ENCODE measurements at regions not wholly inside any gene's neighbourhood (a gene's known extent, or its start where the extent isn't known, plus 50 kb on each side); places are given as distances from the start of the nearest gene placed in this dataset.

DNA sequence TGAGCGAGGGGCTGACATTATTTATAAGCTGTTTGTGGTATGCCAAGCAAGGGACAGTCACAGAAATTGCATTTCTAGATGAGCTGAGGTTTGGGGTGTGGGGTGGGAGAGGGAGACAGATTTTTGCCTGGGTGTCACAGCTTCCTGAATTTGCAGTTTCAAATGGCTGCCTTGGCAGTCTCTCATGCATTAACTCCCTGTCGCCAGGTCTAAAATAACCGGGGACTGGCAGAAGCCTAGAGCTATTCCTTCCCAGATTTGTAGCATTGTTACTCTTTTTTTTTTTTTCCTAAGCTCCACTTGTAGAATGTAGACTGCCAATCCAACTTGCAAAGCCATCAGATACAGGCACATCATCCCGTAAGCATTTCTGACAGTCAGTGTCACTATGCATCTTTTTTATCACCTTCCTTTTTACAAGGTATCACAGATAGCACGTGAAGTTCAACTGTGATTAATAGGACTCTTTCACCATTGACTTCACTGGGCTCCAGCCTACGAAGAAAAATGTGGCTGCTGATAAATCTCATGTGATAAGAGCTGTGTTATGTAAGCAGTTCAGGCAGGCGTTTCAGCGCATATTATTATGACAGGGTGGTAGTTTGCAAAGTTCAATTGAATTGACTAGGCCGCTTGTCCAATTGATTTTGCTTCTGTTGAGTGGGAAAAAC, 130.7 kb upstream of the CELF2 start:
- DNase-seq (ENCODE audit: low read depth in 2 of 2) = no peak

- DNase-seq (ENCODE audit: low read depth in 2 of 2) = no peak
Observed at GRCh38 chr10:10891124-10892082, 126.3 kb upstream of the CELF2 start.

DNA sequence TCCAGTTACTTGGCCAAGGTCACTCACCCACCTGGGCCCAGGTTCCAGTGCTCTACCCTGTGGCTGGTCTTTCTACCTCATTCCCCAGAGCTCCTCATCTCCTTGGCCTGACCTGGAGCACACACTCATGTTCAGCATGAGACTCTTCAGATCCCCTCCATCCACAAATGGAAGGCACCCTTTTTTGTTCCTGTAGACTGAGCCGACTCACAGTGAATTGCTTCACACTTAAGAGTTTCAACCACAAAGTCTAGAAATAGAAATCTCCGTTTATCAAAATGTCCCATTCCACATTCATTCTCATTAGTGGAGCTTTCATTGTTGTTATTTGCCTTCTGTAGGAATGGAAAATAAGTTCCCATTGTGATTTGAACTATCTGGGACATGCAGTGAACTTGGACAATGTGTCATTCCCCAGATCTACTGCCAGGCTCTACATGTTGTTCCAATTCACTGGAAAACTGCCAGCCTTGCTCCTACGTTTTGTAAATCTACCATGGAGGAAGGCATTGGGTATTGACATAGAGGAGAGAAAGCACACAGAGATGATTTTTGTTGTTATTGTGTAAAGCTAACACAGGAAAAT, 125.3 kb upstream of the CELF2 start:
- DNase-seq (ENCODE audit: low read depth in 2 of 2) = no peak

GRCh38 chr10:10897400-10897799, 120.3 kb upstream of the CELF2 start:
- no peak for DNase-seq (ENCODE audit: low read depth in 2 of 2)

GRCh38 chr10:10901906-10902305, 115.8 kb upstream of the CELF2 start:
- DNase-seq (ENCODE audit: low read depth in 2 of 2) = no peak

DNA sequence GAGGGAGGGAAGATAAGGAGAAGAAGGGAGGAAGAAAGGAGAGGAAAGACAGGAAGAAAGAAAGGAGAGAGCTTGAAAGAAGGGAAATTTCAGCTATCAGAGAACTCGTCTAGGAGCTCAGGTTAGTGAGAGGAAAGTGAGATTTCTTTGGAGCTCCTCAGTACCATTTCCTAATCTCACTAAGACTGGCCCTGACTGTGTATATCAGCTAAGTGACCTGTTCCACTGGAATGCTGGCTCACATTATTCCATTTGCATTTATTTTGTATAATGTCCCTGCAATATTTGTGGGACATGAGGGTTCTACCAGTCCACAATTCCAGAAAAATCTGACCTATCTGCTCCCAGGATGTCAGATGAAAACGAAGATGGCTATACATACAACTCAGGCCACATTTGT, 114.7 kb upstream of the CELF2 start:
- DNase-seq (ENCODE audit: low read depth in 2 of 2) = no peak

GRCh38 chr10:10903620-10904019, 114.1 kb upstream of the CELF2 start:
- no peak for DNase-seq (ENCODE audit: low read depth in 2 of 2)

DNA sequence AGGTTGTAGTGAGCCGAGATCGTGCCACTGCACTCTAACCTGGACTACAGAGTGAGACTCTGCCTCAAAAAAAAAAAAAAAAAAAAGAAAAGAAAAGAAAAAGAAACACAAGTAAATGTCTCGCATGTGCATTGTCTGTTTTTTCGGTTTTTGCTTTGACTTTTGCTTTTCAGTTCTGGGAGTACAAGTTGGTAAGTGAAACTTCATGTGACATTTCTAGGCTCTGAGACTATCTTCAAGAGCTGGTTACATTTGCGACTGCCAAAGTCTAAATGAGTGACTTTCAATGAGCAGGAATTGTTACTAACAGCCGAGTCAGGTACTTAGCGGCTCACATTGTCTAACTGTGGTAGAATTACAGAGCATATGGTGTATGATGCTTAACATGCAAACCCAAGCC, 107.0 kb upstream of the CELF2 start:
- no peak for DNase-seq (ENCODE audit: low read depth in 2 of 2)

DNA sequence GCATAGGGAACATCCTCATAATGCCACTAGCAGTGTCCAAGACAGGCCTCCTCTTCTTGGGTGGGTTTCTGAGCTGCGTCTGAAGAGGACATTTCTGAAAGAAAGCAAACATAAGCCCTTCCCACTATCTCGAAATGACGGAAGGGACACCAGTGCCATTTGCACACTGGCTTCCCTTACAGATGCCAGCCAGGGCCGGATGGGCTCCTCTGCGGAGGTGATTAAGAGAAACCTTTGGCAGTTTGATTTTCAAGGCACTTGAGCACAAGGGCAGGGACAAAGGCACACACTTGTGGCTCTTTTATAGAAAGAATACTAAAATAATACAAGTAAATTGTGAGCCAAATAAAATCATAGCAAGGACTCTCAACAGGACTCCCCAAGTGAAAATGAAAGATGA, 106.6 kb upstream of the CELF2 start:
- no peak for DNase-seq (ENCODE audit: low read depth in 2 of 2)

GRCh38 chr10:10911471-10911921, 106.2 kb upstream of the CELF2 start:
- no peak for DNase-seq (ENCODE audit: low read depth in 2 of 2)

- no peak for DNase-seq (ENCODE audit: low read depth in 2 of 2)
Observed at GRCh38 chr10:10914144-10914543, 103.5 kb upstream of the CELF2 start.

GRCh38 chr10:10915215-10915614, 102.5 kb upstream of the CELF2 start:
- DNase-seq (ENCODE audit: low read depth in 2 of 2) = no peak

DNA sequence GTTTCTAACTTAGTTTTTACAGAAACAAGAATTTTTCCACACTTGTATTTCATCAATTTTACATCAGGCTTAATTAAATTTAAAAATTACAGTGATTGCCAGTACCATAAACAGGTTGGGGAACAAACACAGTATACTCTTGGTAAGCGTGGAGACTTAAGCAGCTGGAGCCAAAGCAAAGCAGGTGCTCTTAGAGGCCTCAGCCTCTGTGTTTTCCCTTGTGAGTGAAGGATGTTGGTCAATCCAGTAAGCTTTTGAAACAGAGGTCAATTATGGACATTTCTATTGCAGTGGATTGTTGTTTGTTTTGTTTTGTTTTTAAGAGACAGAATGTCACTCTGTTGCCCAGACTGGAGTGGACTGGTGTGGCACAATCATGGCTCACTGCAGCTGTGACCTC, 100.6 kb upstream of the CELF2 start:
- DNase-seq (ENCODE audit: low read depth in 2 of 2) = no peak

GRCh38 chr10:10919976-10920375, 97.7 kb upstream of the CELF2 start:
- no peak for DNase-seq (ENCODE audit: low read depth in 2 of 2)

- no peak for DNase-seq (ENCODE audit: low read depth in 2 of 2)
Observed at GRCh38 chr10:10921826-10922461, 95.7 kb upstream of the CELF2 start.

DNA sequence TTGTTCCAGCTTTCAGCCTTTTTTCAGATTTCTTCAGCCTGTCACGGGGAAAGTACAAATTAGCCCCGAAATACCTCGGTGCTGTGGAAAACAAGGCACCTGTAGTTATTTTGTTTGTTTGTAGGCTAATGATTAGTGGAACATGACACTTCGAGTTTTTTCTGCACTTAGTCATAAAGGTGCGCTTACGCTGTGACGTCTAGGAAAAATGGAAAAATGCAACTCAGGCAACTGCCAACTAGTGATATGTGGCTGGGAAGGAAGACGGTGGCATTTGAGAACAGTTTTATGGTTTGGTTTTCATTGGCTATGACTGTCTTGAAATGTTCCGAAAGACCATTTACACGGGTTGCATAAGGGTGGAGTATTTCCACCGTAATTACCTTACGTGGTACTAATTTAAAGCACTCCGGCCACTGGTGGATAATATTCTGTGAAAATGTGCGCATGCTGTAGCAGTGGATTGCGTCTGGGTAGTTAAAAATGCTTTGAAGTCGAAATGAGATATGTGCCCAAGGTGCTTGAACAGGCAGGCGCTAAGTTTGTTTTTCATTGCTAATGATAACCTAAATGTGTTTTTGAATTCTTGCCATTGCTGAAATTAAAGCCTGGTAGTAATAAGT, 94.5 kb upstream of the CELF2 start:
- DNase-seq (ENCODE audit: low read depth in 2 of 2) = no peak

DNA sequence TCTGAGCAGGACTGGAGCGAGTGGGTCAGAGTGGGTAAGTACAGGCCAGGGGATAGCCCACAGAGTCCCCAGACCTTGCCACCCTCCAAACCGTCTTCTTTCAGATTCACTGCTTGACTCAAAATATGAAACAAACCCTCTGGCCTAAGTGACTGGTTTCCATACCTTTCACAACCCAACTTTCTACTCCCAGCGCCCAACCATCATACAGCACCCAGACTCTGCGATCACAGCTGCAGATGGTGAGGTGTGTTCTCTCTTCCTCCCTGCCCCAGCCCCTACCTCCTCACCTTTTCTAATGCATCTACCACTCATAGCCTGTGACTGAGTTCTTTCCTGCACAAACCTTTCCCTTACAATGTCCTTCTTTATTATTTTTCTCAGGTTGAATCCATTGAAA, 92.0 kb upstream of the CELF2 start:
- no peak for DNase-seq (ENCODE audit: low read depth in 2 of 2)

GRCh38 chr10:10927608-10928007, 90.1 kb upstream of the CELF2 start:
- no peak for DNase-seq (ENCODE audit: low read depth in 2 of 2)

- DNase-seq (ENCODE audit: low read depth in 2 of 2) = no peak
Observed at GRCh38 chr10:10930979-10931743, 86.5 kb upstream of the CELF2 start.

DNA sequence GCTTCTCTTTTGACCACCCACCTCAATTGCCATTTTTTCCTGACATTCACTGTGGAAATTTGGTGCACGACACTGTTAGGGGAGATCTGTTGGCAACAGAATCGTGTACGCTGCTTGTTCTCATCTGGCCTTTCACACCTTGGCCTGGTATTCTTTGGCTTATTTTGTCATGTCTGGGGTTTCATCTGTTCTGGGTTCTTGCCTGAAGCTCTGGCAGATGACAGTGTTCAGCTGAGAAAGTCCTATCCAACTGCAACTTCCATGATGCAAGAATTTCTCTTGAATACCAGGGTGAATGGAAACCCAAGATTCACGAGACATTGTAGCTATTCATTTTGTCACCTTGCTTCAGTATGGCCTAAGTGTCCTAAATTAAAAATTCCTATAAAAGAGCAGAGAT, 82.6 kb upstream of the CELF2 start:
- DNase-seq (ENCODE audit: low read depth in 2 of 2) = no peak

DNA sequence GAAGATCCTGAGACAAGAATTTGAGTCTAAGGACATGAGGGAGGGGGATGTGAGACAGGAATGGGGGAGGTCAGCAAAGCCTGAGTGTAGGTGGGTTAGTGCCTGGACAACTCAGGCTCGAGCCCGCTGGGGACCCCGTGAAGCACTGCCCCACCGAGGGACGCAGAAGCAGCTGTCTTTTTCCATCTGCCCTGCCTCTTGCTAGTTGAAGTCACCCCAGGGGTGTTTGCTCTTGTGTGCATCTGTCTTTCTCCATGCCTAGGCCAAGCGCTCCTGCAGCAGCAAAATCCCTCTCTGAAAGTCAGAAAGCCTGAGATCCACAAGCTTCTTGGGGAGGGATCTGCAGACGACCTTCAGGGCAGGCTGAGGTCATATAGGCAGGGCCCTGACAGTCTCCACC, 79.0 kb upstream of the CELF2 start:
- no peak for DNase-seq (ENCODE audit: low read depth in 2 of 2)
